IPS-18a (cell line): ENCODE measurements at regions not wholly inside any gene's neighbourhood (a gene's known extent, or its start where the extent isn't known, plus 50 kb on each side); places are given as distances from the start of the nearest gene placed in this dataset.

Experiments
- H3K27ac ChIP-seq: one replicate; pipeline ENCODE4 v1.5.1; 2013; ENCODE audit warnings: low read length
- H3K27me3 ChIP-seq: one replicate; pipeline ENCODE4 v1.6.1; 2013; ENCODE audit warnings: mild to moderate bottlenecking, low read length; ENCODE audit not compliant: control insufficient read depth, insufficient read depth
- H3K36me3 ChIP-seq: one replicate; pipeline ENCODE4 v1.6.1; 2013; ENCODE audit warnings: low read depth, low read length; ENCODE audit not compliant: control insufficient read depth
- H3K4me1 ChIP-seq: one replicate; pipeline ENCODE4 v1.6.1; 2013; ENCODE audit warnings: low read depth, low read length; ENCODE audit not compliant: control insufficient read depth
- H3K4me3 ChIP-seq: one replicate; pipeline ENCODE4 v1.5.1; 2013; ENCODE audit warnings: low read length
- H3K9ac ChIP-seq: one replicate; pipeline ENCODE4 v1.6.1; 2013; ENCODE audit warnings: mild to moderate bottlenecking, low read length, moderate library complexity
- H3K9me3 ChIP-seq: one replicate; pipeline ENCODE4 v1.6.1; 2013; ENCODE audit warnings: low read depth, low read length; ENCODE audit not compliant: control insufficient read depth

DNA sequence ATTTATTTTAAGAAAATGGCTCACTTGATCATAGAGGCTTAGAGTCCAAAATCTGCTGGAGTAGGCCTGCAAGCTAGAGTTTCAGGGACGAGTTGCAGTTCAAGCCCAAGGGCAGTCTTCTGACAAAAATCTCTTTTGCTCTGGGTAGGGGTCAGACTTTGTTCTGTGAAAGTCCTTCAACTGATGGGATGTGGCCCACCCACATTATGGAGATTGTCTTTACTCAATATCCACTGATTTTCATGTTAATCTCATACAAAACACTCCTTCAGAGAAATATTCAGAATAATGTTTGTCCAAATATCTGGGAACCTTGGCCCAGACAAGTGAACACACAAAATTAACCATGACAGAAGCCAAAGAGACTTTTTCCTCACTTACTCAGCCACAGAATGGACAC is 98.6 kb upstream of the RSPO3 start:
- no peak overlapping the region for H3K4me3 ChIP-seq
- H3K4me1 ChIP-seq: peaks cover 4% of the 10 kb centered on the region
- no peak overlapping the region for H3K9ac ChIP-seq
- H3K9me3 ChIP-seq: no peaks in the 10 kb centered on the region
- no peaks in the 10 kb centered on the region for H3K27me3 ChIP-seq
- H3K27ac ChIP-seq: no peak overlapping the region
- H3K36me3 ChIP-seq: no peaks in the 10 kb centered on the region

DNA sequence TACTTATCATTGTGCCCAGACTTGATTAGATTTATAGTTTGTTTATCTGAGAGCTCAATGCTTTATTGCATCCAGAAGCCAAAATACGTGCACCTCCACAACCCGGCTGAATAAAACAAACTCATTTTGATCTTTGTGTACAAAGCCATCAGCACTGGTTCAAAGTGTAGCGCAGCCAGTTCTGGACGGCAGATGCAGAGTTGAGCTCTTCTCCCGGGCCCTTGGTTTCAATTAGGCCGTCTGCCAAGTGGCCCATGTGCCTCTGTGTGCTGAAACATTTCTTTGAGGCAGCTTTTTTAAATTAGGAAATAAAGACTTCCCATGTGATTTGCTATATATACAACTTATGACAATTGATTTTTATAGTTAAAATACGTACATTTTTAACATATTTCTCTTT is 96.2 kb upstream of the RSPO3 start:
- no peaks in the 10 kb centered on the region for H3K27me3 ChIP-seq
- H3K9me3 ChIP-seq: no peaks in the 10 kb centered on the region
- no peak overlapping the region for H3K27ac ChIP-seq
- H3K9ac ChIP-seq: no peak overlapping the region
- no peak overlapping the region for H3K4me3 ChIP-seq
- H3K36me3 ChIP-seq: no peaks in the 10 kb centered on the region
- no peaks in the 10 kb centered on the region for H3K4me1 ChIP-seq

DNA sequence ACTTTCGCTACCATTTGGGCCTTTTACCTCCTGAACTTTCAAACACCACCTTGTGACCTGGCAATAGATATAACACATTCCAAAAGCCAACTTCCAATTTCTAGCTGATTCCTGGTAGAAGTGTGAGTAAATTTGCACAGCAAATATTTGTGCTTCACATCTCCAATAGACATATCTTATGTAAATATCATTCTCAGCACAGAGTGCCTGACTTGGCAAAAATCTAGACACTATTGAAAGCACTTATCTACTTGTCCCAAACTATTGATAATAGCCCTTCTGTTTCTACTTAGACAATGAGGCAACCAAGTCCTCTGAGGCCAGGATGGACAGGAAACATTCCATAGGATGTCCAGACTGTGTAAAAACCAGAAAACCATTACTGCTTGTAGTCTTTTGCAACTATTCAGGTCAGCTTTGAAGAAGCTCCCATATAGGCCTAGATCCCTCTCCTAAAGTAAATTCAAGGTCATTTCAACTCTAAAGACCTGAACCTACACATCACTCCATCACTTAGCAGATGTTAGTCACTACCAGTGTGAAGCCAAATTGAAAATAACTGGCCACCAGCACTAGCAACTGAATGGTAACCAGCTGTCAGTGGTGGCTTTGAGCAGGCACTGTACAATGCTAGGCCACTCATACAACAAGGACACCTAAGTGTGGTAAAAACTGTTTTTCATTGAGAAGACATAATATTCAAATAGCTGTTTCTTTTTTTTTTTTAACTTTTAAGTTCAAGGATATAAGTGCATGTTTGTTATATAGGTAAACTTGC is 95.3 kb upstream of the RSPO3 start:
- Histone ChIP-seq H3K9me3 (no peaks in the 10 kb centered on the region), H3K4me1 (no peaks in the 10 kb centered on the region), H3K27me3 (no peaks in the 10 kb centered on the region), H3K4me3 (no peak overlapping the region), H3K27ac (no peak overlapping the region), H3K9ac (no peak overlapping the region), H3K36me3 (no peaks in the 10 kb centered on the region)

DNA sequence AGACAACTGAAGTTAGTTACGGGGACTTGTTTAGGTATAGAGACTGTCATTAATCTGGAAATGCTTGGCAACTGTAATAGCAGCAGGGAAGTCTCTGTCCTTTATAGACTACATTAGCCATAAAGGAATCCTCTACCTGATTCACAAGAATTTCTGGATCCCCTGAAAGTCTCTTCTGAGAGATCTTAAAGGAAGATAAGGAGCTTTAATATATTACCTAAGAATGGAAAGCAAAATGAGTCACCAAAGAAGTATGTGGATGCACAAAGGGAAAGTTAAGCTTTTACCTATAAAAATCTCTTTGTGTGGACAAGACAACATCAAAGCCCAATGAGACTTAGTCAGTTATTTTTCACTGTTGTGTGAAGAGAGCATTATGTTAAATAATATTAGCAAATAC is 92.2 kb upstream of the RSPO3 start:
- H3K36me3 ChIP-seq: no peaks in the 10 kb centered on the region
- H3K4me1 ChIP-seq: no peaks in the 10 kb centered on the region
- no peak overlapping the region for H3K9ac ChIP-seq
- no peak overlapping the region for H3K27ac ChIP-seq
- no peaks in the 10 kb centered on the region for H3K27me3 ChIP-seq
- no peak overlapping the region for H3K4me3 ChIP-seq
- no peaks in the 10 kb centered on the region for H3K9me3 ChIP-seq

DNA sequence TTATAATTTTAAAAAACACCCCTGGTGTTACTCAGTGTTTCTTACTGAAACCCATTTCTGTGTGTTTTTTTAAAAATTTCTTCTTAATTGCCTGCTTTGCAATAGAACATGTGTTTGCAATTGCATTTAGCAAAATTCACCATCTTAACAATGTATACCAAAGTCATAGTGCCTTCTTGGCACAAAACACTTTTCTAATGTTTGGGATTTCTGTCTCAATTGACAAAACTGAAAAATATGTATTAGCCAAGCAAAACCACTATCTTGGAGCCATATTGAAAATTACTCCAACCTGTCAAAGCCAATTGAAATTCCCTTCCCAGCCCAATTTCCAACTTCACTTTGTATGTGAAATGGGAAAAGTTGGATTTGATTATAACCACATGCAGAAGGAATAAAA is 88.4 kb upstream of the RSPO3 start:
- Histone ChIP-seq H3K4me3 (no peak overlapping the region), H3K27me3 (no peaks in the 10 kb centered on the region), H3K36me3 (no peaks in the 10 kb centered on the region), H3K9me3 (no peaks in the 10 kb centered on the region), H3K4me1 (no peaks in the 10 kb centered on the region), H3K27ac (no peak overlapping the region), H3K9ac (no peak overlapping the region)

DNA sequence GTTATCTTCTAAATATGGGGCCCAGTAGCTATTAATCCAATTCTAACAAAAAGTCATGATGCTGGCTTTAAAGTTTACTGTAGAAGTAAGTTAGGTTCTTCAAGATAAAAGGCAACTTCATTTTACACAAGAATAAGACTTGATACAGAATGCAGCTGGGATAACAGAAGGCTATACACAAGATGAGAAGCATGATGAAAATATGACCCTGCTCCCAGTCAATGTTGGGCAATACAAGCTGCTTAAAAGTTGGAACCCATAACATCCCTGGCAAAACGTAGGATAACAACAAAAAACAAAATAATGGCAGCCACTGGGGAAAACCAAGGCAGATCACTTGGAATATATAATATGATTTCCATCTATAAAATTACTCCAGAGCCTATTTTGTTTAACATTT is 87.6 kb upstream of the RSPO3 start:
- Histone ChIP-seq H3K4me1 (no peaks in the 10 kb centered on the region), H3K4me3 (no peak overlapping the region), H3K9ac (no peak overlapping the region), H3K36me3 (no peaks in the 10 kb centered on the region), H3K27ac (no peak overlapping the region), H3K27me3 (no peaks in the 10 kb centered on the region), H3K9me3 (no peaks in the 10 kb centered on the region)

DNA sequence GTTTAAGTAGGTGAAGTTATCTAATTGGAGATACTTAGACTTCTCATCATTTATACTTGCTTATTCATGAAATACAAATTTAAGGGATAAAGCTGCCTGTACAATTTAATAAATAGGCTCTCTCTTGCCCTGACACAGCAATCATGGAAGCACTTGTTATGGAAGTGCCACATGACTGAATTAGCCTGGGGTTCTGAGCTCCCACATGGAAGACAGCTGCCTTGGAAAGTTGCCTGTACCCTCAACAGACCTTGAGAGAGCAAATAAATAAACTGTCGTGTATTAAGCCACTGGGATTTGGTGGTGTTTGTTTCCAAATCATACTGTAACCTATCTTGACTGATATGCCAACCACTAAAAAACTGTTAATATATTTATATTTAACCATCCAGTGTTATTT is 87.0 kb upstream of the RSPO3 start:
- H3K27ac ChIP-seq: no peak overlapping the region
- no peaks in the 10 kb centered on the region for H3K27me3 ChIP-seq
- no peaks in the 10 kb centered on the region for H3K9me3 ChIP-seq
- H3K4me3 ChIP-seq: no peak overlapping the region
- H3K9ac ChIP-seq: no peak overlapping the region
- H3K36me3 ChIP-seq: no peaks in the 10 kb centered on the region
- H3K4me1 ChIP-seq: no peaks in the 10 kb centered on the region

DNA sequence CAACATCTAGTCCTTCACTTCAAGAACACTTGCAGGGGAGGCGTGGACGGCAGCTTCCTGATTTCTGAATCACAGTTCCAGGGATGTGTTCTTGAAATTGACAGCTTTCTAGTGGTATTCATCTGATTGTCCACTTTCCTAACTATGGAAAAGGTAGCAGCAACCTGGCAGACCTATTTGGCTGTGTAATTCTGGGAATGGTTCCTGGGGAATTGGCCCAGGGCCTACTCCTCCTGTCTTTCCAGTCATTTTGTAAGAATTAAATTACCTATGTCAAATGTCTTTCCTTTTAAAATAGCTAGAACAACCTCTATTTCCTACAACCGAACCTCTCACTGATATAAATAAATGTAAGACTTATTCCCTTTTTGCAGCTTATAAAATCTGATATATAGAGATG is 85.5 kb upstream of the RSPO3 start:
- Histone ChIP-seq H3K4me1 (no peaks in the 10 kb centered on the region), H3K9me3 (no peaks in the 10 kb centered on the region), H3K36me3 (no peaks in the 10 kb centered on the region), H3K4me3 (no peak overlapping the region), H3K27me3 (no peaks in the 10 kb centered on the region), H3K9ac (no peak overlapping the region), H3K27ac (no peak overlapping the region)

DNA sequence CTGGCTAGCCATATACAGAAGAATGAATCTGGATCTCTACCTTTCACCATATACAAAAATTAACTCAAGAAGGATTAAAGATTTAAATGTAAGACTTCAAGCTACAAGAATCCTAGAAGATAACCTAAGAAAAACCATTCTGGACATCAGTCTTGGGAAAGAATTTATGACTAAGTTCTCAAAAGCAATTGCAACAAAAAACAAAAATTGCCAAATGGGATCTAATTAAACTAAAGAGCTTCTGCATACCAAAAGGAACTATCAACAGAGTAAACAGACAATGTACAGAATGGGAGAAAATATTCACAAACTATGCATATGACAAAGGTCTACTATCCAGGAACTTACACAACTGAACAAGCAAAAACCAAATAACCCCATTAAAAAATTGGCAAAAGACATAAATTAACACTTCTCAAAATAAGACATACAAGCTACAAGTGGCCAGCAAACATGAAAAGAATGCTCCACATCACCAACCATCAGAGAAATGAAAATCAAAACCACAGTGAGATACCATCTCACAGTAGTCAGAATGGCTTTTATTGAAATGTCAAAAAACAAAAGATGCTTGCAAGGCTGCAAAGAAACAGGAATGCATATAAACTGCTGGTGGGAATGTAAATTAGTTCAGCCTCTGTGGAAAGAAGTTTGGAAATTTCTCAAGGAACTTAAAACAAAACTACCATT is 66.8 kb upstream of the RSPO3 start:
- H3K36me3 ChIP-seq: no peaks in the 10 kb centered on the region
- no peak overlapping the region for H3K9ac ChIP-seq
- no peak overlapping the region for H3K4me3 ChIP-seq
- H3K9me3 ChIP-seq: no peaks in the 10 kb centered on the region
- H3K4me1 ChIP-seq: no peaks in the 10 kb centered on the region
- no peak overlapping the region for H3K27ac ChIP-seq
- H3K27me3 ChIP-seq: no peaks in the 10 kb centered on the region

DNA sequence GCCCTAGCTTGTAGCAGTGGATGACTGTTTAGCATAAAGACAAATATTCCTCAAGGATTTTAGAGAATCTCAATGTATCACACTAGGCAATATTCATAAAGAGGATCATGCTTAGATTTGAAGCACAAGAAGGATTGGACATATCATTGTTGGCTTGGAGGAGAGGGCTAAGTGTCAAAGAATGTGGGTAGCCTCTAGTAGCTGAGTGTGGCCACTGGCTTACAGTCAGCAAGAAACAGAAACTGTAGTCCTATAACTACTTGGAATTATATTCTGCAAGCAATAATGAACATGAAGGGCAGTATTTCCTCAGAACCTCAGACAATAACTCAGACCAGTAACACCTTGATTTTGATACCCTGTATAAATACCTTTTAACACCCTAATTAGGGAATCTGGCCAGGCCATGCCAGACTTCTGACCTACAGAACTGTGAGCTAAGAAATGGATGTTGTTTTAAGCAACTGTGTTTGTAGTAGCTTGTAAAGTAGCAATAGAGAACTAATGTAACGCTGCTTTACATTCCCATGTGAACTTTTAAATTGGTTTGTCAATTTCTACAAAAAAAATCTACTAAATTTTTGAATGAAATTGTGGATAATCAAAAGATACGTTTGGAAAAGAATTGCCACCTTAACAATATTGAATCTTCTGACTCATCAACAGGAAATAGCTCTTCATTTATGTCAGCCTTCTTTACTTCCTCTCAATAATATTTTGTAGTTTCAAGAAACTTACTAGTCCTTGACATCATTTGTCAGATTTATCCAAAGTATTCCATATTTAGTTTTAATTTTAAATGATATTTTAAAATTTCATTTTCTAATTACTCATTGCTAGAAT is 65.2 kb upstream of the RSPO3 start:
- Histone ChIP-seq H3K4me3 (no peak overlapping the region), H3K36me3 (no peaks in the 10 kb centered on the region), H3K27ac (no peak overlapping the region), H3K9ac (no peak overlapping the region), H3K4me1 (no peaks in the 10 kb centered on the region), H3K9me3 (no peaks in the 10 kb centered on the region), H3K27me3 (no peaks in the 10 kb centered on the region)

DNA sequence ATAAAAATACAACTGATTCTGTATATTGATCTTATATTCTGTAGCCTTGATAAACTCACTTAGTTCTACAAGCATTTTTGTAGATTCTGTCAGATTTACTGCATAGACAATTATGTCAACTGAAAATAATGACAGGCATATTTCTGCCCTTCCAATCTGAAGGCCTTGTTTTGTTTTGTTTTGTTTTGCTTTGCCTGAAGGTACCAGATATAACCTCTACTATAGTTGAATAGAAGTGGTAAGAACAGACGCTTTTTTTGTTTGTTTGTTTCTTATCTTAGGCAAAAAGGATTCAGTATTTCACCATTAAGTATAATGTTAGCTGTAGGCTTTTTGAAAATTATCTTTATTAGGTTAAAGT is 64.6 kb upstream of the RSPO3 start:
- Histone ChIP-seq H3K27me3 (no peaks in the 10 kb centered on the region), H3K36me3 (no peaks in the 10 kb centered on the region), H3K4me3 (no peak overlapping the region), H3K9me3 (no peaks in the 10 kb centered on the region), H3K27ac (no peak overlapping the region), H3K4me1 (no peaks in the 10 kb centered on the region), H3K9ac (no peak overlapping the region)
